CD1c-positive myeloid dendritic cell (primary cell): ENCODE measurements at regions not wholly inside any gene's neighbourhood (a gene's known extent, or its start where the extent isn't known, plus 50 kb on each side); places are given as distances from the start of the nearest gene placed in this dataset.

Experiments
- DNase-seq: peaks from one replicate; pipeline ENCODE4 v3.0.0-alpha.2; 2016; ENCODE audit errors: extremely low spot score

DNA sequence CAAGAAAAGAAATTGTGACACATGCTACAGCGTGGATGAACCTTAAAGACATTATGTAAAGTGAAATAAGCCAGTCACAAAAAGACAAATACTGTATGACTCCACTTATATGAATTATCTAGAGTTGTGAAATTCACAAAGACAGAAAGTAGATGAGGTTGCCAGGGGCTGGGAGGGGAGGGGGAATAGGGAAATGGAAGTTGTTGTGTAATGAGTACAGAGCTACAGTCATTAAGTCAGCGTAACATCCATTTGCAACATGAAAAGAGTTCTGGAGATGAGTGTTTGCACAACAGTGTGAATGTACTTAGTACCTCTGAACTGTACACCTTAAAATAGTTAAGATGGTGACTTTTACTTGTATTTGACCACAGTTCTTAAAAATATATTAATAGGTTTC is 112.1 kb upstream of the CDK1 start:
- DNase-seq = peak; percentile 78

DNA sequence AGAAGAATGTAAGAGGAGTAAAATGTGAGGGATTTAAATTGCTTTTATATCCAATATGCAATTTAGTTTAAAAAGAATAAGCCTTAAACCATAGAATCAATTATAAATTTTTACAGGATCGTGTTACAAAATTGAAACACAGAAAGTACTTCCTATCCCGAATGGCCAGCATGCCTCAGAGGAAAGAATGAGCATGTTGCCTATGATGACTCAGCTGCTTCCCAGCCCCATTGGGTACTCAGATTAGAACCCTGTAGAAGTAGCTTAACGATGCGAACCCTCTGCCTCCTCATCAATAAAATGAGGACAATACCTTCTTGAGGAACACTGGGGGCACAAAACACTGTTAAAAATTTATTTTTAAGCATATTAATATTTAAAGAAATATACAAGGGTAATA is 113.4 kb upstream of the CDK1 start:
- peak; percentile 15 for DNase-seq

DNA sequence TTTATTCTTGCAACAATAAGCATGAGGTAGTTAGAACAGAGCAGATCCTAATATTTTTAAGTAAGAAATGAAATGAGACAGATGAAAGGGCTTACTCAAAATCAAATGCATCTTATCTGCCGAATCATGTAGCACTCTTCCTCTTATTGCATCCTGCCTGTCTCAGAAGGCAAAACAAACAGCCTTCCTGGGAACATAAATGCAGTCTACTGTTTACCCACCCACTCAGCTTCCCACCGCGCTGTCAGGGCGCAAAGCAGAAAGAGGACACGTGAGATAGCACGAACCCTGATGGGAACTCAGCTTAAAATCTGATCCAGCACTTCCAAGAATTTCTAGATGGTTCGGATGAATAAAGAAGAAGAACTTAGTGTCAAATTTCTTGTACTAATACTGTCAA is 114.4 kb upstream of the CDK1 start:
- peak; percentile 83 for DNase-seq

DNA sequence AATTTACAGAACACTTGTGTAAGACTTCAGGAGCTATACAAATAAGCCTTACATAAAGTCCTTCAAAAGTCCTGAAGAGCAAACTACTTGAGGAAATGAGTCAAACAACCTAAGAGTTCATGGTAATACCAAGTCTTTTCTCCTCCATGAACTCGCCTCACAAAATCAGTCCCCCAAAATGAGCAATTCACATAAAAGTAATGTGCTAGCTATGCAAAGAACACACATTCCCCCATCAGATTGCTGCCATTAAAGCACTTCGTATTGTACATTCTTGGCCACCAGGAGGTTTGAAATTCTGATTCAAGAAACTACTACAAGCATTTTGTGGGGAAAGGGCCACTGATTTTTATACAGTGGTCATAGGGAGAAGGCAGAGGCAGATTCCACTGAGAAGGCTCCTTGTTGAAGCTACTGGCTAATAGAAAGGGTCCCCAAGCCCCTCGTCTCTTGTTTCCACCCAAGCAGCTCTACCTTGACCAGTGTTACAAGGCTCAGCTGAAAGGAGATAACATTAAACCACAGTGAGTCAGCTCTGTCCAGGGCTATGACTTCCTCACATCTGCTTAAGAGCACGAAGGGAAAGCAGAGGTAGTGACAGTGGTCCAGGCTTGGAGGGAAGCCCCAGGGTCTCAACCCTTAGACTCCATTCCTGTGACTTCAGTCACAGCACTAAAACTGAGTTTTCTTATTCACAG is 115.2 kb upstream of the CDK1 start:
- peak; percentile 43 for DNase-seq

DNA sequence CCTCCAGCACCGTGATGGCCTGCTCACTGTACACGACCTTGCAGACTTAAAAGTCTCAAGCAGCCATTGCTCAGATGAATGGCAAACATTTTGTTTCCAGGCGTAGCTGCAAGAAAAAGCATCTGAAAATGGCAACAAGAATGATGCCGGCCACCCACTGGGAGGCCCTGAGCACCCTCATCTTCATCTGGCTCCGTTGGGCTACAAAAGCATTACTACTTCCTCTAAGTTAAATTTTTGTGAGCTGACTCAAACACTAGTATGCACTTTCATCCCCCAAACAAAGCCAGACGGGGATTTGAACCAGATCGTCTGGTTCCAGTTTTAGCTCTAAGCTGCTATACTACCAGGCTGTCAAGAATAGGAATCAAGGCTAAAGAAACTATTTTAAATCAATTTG is 116.6 kb upstream of the CDK1 start:
- no peak for DNase-seq

DNA sequence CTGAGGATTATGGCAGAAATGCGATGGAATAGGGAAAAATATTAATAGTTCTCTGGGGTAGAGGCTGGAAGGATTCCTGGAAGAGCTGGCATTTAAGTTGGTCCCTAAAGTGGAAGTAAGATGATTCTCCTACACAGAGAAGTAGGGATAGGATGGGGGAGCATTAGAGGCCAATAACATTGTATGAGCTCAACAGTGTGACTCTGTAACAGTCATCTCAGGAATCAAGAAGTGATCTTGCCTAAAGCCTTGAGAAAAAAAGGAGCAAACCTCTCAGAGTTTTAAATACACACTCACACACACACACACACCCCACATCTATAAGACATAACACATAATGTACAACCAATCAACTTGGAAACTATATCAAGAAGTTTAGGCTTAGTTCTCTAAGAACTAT is 117.7 kb upstream of the CDK1 start:
- DNase-seq = peak; percentile 4

DNA sequence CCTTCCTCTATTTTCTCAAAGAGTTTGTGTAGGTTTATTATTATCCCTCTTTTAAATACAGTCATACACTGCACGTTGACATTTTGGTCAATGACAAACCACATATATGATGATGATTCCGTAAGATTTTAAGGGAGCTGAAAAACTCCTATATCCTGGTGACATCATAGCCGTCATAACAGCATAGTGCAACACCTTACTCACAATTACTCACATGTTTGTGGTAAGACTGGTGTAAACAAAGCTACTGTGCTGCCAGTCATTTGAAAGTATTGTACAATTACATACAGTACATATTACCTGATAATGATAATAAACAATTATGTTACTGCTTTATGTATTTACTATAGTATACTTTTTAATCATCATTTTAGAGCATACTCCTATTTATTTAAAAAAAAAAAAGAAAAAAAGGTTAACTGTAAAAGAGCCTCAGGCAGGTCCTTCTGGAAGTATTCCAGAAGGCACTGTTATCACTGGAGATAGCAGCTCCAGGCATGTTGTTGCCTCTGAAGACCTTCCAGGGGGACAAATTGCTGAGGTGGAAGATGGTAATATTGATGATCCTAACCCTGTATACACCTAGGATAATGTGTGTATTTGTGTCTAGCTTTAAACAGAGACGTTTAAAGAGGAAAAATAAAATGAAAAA is 123.3 kb upstream of the CDK1 start:
- no peak for DNase-seq

DNA sequence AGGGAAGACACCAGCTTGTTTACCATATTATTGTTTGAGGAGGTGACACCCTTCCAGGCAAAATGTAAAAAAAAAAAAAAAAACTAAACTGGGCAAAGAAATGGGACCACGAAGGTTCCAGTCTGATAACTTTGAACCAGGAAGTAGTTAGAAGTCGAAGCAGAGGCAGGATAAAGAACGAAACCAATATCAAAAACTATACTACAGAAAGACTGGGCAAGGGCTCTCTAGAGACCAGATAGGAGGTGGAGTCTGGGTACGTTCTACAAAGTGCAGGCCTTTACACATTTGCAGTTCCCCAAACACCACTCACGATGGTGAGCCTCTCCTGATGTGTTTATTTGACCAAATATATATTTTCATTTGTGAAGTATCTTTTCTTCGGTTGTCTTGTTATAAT is 125.7 kb upstream of the CDK1 start:
- DNase-seq = no peak

DNA sequence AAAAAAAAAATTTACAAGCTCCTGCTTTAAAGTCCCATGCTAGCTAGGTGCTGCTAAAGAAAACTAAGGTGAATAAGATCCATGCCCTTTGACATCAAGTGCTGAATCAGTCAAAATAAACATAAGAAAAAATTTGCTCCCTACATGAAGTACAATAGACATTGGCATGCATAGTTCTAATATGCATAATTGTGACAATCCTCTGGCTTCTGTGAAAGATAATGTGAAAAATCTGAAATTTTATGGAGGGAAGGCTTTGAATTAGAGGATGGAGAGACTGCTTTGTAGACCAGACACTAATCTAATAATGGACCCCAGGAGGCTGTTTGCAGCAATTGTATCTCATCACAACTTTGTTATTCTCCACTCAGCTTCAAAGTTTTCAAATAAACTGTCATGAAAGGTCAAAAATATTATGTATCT is 127.9 kb upstream of the CDK1 start:
- DNase-seq = no peak

DNA sequence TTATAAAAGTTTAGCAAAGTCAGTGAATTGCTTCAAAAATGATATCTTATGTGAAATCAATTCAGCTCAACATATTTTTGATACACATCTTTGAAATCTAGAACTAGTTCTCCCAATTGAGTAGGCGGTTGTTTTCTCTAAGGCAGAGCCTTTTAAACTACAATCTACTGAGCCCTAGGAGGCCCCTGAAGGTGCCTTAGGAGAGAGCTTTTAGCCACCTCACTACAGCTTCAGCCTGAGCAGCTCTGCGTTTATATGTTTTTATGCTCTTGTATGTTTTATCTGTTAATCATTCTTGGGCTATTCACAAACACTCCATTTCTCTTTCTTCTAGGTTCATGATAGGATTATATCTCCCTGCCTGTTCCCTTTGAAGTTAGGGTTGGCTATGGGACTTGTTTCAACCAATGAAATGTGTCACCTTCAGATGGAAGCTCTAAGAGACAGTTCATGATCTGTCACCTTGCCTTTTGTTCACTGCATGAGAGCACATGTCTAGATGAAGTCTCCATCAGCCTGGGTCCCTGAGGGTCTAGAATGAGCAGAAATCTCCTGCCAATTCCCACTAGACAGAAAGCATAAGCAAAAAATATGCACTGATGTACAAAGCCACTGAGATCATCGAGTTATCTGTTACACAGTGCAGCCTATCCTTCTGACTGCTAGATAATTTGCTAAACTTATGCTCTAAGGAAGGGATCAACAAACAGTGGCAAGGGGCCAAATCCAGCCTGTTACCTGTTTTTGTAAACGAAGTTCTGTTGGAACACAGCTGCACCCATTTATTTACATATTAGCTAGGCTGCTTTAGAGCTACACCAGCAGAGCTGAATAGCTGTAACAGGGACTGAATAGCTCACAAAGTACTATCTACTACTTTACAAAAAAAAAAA is 128.5 kb upstream of the CDK1 start:
- no peak for DNase-seq

DNA sequence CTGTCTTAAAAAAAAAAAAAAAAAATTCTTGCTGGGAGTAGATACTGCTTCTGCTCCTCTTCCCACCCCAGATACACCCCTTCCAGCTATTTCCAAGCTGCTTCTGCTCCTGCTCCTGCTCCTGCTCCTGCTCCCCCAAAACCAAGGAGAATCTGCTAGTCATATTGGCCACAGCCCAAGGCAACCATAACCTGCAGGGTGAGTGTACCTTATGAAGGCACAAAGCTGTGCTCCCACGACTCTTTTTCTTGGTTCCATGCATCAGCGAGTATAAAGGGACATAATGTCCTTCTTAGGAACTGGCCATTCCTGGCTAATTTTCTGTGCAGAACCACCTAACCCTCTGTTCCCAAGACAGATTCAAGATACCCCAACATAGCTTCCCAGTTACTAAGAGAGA is 129.5 kb upstream of the CDK1 start:
- DNase-seq = no peak

DNA sequence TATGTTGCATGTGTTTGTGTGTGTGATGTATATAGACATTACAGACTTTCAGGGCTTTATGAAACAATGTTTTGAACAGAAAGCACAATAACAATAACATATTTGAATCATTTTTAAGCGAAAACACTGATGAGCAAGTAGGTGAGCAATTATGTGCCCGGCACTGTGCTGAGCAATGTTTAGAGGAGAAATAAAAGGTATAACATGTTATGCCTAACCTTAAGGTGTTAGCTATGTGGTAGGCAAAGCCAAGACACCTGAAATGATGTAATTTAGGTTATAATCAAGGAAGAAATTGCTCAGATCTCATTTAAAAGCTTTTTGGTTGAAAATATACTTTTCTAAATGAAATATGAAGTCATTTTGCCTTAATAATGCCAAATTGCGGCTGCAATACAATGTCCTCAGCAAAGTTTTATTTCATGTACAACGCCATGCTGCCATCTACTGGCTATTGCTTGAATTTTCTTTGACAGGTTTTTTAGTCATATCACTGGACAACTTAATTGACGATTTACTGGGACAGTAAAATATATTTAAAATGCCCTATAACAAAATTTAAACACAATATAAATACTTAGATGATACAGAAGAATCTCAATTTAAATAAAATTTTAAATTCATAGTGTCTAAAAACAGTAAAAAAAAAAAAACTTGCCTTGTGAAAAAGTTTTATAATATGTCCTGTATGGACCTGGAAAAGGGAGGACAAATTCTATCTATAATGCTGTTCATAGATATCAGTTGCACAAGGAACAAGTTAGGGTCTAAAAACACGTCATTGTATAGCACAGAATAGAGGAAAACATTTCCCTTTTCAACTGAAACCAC is 131.1 kb upstream of the CDK1 start:
- DNase-seq = peak; percentile 67

DNA sequence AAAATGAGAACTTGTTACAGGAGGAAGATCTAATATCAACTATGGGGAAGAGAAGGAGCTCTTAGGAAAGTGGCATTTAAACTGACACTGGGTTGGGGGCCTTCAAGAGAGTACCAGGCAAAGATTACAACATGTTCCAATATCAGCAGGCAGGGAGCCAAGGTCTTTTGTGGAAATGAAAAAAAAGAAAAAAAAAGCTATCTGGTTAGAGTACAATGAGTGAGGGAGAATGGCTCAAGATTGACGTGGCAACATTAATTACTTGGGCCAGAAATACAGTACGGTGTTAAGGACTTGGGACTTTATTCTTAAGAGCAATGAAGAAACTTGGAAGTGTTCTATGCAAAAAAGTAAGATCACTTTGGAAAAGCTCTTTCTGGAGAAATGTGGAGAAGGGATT is 132.3 kb upstream of the CDK1 start:
- DNase-seq = no peak

DNA sequence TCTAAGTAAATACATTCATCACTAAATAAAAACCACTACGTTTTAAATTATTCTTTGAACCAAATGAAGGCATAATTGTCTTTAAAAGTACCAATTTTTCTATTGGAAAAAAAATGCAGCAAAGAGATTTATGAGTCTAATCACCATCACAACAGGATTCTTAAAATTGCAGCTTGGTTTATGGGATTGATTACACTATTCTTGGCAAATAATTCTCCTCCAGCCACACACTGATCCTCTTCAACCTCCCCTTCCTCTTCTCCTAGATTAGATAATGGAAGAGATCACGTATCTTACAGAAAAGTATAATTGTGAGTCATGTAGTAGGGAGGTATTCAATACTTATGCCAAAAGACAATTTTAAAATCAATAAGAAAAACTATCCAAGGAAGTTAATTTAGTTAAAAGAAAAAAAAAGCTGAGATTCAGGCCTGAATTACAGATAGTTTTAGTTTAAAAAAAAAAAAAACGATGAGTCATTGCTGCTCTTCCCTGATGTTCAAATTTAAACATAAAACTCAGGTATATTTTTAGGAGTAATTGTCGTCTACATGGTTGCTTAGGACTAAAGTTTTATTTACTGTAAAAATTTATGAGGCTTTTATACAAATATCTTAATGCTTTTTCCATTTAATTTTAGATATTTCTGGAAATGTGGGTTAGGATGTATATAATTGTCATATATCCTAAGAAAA is 133.7 kb upstream of the CDK1 start:
- DNase-seq = no peak

DNA sequence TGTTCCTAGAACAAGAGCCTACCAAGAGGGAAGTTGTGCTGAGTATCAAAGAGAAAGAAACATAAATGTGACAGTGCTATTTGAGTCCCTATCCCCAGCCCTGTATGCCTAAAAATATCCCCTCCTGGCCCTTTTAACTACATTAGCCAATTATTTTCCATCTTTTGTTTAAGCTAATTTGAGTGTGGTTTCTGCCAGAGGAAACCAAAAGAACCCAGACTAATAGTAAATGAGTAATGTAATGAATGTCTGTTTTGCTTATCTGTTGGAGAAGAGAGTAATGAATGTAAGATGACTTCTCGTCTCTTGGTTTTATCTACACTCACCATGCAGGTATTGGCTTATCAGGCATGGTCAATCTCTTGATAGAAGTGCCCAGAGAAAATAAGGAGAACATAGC is 134.4 kb upstream of the CDK1 start:
- DNase-seq = no peak

DNA sequence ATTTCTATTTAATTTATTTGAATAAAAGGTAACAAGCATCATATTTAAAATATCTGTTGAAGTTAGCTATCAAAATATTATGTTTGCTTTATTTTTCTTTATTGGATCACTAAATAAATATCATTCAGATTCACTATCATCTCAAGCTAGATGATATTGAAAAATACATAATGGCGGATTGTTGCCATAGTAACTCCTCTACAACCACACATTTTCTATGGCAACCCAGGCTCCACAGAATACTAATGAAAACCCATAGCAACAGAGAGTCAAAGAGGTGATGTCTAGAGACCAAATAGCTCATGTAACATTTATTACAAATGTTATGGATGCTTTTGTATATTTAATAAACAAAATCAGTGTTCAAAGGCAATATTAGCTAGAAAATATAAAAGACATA is 148.9 kb upstream of the CDK1 start:
- DNase-seq = no peak

DNA sequence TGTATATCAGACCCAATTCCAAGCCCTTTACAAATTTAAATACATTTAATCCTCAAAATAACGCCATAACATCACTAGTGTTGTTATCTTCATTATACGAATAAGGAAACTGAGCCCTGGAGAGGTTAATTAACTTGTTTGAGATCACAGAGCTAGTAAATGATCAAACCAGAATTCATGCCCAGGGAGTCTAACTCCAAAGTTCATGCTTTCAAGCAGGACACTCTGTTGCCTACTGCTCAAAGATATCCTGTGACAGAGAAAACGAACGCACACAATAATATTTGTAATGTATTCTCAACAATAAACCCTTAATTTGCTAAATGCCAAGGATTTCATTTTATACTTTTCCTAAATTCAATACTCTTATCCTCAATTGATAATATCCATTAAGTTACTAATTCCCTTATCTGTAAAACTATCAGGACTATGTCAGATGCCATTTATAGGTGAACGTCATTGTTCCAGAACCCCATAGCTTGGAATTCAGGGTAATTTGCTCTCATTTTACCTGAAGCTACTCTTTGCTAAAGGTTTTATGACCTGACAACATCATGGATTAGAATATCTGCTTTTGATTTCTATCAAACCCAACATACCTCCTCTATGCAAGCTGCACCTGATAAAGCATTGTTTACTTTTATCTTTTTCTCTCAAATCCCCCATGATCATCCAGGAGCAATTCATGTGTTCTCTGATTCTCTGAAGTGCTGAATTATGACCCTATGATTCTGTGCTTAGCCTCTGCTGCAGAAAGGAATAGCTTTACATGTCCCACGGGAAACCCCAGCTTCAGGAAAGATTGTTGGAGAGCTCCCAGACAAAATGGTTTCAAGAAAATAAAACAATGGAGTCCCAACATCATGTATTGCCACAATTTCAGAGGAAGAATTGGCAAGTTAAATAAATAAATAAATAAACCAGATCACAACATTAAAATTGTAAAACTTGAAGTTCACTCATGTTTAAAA is 150.2 kb upstream of the CDK1 start:
- no peak for DNase-seq

DNA sequence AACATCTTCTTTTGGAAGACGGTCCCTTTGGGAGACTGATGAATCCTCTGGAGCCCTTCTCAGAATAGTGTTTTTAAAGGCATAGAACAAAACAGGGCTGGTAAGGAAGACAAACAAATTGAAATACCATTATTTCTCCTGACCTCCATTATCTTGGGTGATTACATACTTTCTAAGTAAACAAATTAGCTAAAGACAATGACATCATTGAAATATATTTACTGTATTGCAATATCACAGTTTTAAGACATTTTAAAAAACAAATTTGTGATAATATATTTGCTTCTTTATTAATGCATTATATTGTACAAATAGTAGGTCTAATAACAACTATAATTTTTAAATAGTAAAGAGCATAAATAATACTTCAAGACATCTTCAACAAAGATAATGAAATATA is 152.2 kb upstream of the CDK1 start:
- DNase-seq = no peak

DNA sequence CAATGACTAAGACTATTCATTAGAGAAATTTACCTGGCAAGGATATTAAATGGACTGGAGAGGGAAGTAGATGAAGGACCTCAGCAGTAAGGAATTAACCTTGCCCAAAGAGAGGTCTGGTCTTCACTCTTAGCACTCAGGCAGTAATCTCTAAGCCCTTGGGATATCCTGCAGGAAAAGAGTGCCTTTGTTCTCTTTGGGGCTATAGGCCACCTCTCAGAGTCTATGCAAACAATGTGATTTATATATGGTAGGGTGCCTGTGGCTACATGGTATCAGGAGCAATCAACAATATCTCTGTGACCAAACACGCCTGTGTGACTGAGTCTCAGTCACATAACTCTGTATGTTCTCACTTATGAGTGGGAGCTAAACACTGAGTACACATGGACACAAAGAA is 154.7 kb upstream of the CDK1 start:
- DNase-seq = no peak

DNA sequence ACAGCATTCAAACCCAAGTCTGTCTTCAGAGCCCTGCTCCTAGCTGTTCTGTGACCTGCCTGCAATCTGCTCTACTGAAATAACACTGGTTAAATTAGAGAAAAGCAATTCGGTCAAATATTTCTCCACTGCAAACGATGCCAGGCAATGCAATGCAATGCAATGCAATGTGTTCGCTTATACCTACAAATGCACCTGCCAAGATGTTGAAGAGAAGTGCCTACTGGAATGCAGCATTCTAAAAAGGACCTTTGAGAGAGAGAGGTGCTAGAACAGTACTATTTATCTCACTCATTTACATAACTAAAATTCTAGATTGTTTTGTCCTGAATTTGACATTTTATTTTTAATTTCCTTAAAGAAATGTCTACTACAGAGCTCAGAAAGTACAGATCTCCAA is 157.3 kb upstream of the CDK1 start:
- no peak for DNase-seq
